ENCODE measurements at regions not wholly inside any gene's neighbourhood (a gene's known extent, or its start where the extent isn't known, plus 50 kb on each side); places are given as distances from the start of the nearest gene placed in this dataset.
A peak's percentile ranks its signal among the peaks of the same experiment; 100 is the strongest.

DNA sequence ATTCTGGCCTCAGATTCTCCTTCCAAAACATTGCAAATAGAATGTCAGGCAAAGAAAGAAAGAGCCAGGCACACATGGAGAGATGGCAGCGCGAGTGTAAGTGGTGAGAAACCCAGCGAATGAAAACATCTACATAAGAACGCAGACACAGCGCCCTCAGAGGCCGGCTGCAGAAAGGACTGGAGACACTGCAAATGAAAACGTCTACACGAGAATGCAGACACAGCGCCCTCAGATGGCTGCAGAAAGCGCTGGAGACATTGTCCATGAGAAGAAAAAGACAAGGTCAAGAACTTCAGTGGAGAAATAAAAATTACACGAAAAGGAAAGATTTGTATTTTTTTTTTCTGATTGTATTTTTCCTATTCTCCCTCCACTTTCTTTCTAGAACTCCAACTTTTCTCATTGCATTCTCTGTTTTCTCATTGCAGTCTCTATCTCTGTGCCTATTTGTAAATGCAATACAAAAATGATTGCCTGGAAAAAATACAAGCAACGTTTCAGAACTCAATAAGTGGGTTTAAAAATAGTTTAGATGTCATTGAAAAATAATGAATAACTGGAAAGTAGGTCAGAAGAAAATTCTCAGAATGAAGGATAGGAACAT lies 117.9 kb upstream of the LPCAT1 start:
- TF ChIP-seq, protein P1, sequence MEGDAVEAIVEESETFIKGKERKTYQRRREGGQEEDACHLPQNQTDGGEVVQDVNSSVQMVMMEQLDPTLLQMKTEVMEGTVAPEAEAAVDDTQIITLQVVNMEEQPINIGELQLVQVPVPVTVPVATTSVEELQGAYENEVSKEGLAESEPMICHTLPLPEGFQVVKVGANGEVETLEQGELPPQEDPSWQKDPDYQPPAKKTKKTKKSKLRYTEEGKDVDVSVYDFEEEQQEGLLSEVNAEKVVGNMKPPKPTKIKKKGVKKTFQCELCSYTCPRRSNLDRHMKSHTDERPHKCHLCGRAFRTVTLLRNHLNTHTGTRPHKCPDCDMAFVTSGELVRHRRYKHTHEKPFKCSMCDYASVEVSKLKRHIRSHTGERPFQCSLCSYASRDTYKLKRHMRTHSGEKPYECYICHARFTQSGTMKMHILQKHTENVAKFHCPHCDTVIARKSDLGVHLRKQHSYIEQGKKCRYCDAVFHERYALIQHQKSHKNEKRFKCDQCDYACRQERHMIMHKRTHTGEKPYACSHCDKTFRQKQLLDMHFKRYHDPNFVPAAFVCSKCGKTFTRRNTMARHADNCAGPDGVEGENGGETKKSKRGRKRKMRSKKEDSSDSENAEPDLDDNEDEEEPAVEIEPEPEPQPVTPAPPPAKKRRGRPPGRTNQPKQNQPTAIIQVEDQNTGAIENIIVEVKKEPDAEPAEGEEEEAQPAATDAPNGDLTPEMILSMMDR (IDR thresholded peaks at IDR 0.05), result peak; percentile 80 to 98 (median 90)
- TF ChIP-seq POLR2A (IDR thresholded peaks at IDR 0.05), result no peak

Data from adrenal gland (tissue), 5 donors.